H9 (cell line): ENCODE measurements at regions not wholly inside any gene's neighbourhood (a gene's known extent, or its start where the extent isn't known, plus 50 kb on each side); places are given as distances from the start of the nearest gene placed in this dataset.

Experiments used
- DNase-seq: peaks from one replicate; pipeline ENCODE4 v3.0.0-alpha.2; 2017
- H2AFZ ChIP-seq: one replicate; pipeline ENCODE4 v1.6.1; 2013; ENCODE audit warnings: mild to moderate bottlenecking, low read length, control low read depth, moderate library complexity
- H2AK5ac ChIP-seq: 2 replicates; pipeline ENCODE4 v1.6.1; 2013; ENCODE audit warnings: low read length, control low read depth, mixed read lengths; ENCODE audit not compliant: insufficient read length
- H2BK120ac ChIP-seq: one replicate; pipeline ENCODE4 v1.6.1; 2013; ENCODE audit warnings: low read depth, mild to moderate bottlenecking, low read length, control low read depth, inconsistent platforms; ENCODE audit not compliant: poor library complexity, severe bottlenecking
- H2BK12ac ChIP-seq: 2 replicates; pipeline ENCODE4 v1.6.1; 2013; ENCODE audit warnings: low read length, control low read depth, mixed read lengths, low read depth; ENCODE audit not compliant: insufficient read length
- H2BK15ac ChIP-seq: 2 replicates; pipeline ENCODE4 v1.6.1; 2013; ENCODE audit warnings: low read depth, low read length, control low read depth
- H2BK20ac ChIP-seq: one replicate; pipeline ENCODE4 v1.6.1; 2013; ENCODE audit warnings: low read depth, mild to moderate bottlenecking, low read length, control low read depth, inconsistent platforms; ENCODE audit not compliant: poor library complexity, severe bottlenecking
- H2BK5ac ChIP-seq: 2 replicates; pipeline ENCODE4 v1.6.1; 2013; ENCODE audit warnings: low read length, control low read depth, mixed read lengths; ENCODE audit not compliant: insufficient read length
- H3K14ac ChIP-seq: 2 replicates; pipeline ENCODE4 v1.6.1; 2013; ENCODE audit warnings: low read length, control low read depth; ENCODE audit not compliant: insufficient read depth
- H3K18ac ChIP-seq: 2 replicates; pipeline ENCODE4 v1.6.1; 2013; ENCODE audit warnings: low read depth, mild to moderate bottlenecking, mixed read lengths, low read length, control low read depth; ENCODE audit not compliant: insufficient read length
- H3K23ac ChIP-seq: 2 replicates; pipeline ENCODE4 v1.6.1; 2013; ENCODE audit warnings: low read length, control low read depth, mixed read lengths, low read depth; ENCODE audit not compliant: insufficient read length
- H3K23me2 ChIP-seq: 2 replicates; pipeline ENCODE4 v1.6.1; 2013; ENCODE audit warnings: low read depth, mild to moderate bottlenecking, mixed read lengths, low read length, control low read depth; ENCODE audit not compliant: insufficient read length, poor library complexity, severe bottlenecking
- H3K27ac ChIP-seq: 2 replicates; pipeline ENCODE4 v1.5.1; 2013; ENCODE audit warnings: low read length, control low read depth, mixed read lengths, low read depth; ENCODE audit not compliant: insufficient read length
- H3K27me3 ChIP-seq: 2 replicates; pipeline ENCODE4 v1.6.1; 2013; ENCODE audit warnings: low read length, control low read depth, inconsistent platforms; ENCODE audit not compliant: insufficient read depth
- H3K4ac ChIP-seq: 2 replicates; pipeline ENCODE4 v1.6.1; 2013; ENCODE audit warnings: low read depth, mild to moderate bottlenecking, control low read depth, inconsistent platforms, low read length, moderate library complexity
- H3K4me1 ChIP-seq: 2 replicates; pipeline ENCODE4 v1.6.1; 2013; ENCODE audit warnings: low read length, control low read depth, inconsistent platforms; ENCODE audit not compliant: insufficient read depth
- H3K4me2 ChIP-seq: 2 replicates; pipeline ENCODE4 v1.6.1; 2013; ENCODE audit warnings: low read length, control low read depth, mixed read lengths; ENCODE audit not compliant: insufficient read length, insufficient read depth
- H3K56ac ChIP-seq: 2 replicates; pipeline ENCODE4 v1.6.1; 2013; ENCODE audit warnings: low read depth, mild to moderate bottlenecking, mixed read lengths, low read length, control low read depth; ENCODE audit not compliant: insufficient read length
- H3K79me1 ChIP-seq: 2 replicates; pipeline ENCODE4 v1.6.1; 2013; ENCODE audit warnings: low read depth, mild to moderate bottlenecking, moderate library complexity, low read length, control low read depth, inconsistent platforms; ENCODE audit not compliant: insufficient read depth, poor library complexity, severe bottlenecking
- H3K79me2 ChIP-seq: 2 replicates; pipeline ENCODE4 v1.6.1; 2013; ENCODE audit warnings: low read length, control low read depth, inconsistent platforms; ENCODE audit not compliant: insufficient read depth
- H3K9ac ChIP-seq: 2 replicates; pipeline ENCODE4 v1.6.1; 2013; ENCODE audit warnings: low read length, control low read depth, mixed read lengths; ENCODE audit not compliant: insufficient read length; ENCODE audit errors: extremely low read depth
- H3K9me3 ChIP-seq: one replicate; pipeline ENCODE4 v1.6.1; 2013; ENCODE audit warnings: low read depth, low read length, inconsistent platforms; ENCODE audit not compliant: control insufficient read depth
- H3T11ph ChIP-seq: one replicate; pipeline ENCODE4 v1.6.1; 2013; ENCODE audit warnings: mild to moderate bottlenecking, low read length, control low read depth, inconsistent platforms
- H4K20me1 ChIP-seq: one replicate; pipeline ENCODE4 v1.6.1; 2013; ENCODE audit not compliant: control insufficient read depth, insufficient read length, insufficient read depth
- H4K5ac ChIP-seq: 2 replicates; pipeline ENCODE4 v1.6.1; 2013; ENCODE audit warnings: low read depth, mild to moderate bottlenecking, mixed read lengths, low read length, control low read depth; ENCODE audit not compliant: insufficient read length
- H4K8ac ChIP-seq: replicated peaks from 2 replicates; pipeline ENCODE4 v1.6.1; 2013; ENCODE audit warnings: low read length, control low read depth, mixed read lengths, low read depth; ENCODE audit not compliant: insufficient read length
- H4K91ac ChIP-seq: 2 replicates; pipeline ENCODE4 v1.6.1; 2013; ENCODE audit warnings: low read depth, mild to moderate bottlenecking, moderate library complexity, mixed read lengths, low read length, control low read depth; ENCODE audit not compliant: insufficient read length
- H3K27ac Mint-ChIP-seq, 3 experiments: 2 replicates in 2 of 3; 3 replicates in 1 of 3; pipeline ENCODE4 v1.8.0; 2020 to 2021; ENCODE audit warnings: mixed read lengths in 3 of 3, mild to moderate bottlenecking in 1 of 3, moderate library complexity in 1 of 3
- H3K27me3 Mint-ChIP-seq: 2 replicates; pipeline ENCODE4 v1.8.0; 2021; ENCODE audit warnings: low read depth, mild to moderate bottlenecking, moderate library complexity, mixed read lengths
- H3K36me3 Mint-ChIP-seq, 3 experiments: 2 replicates in 2 of 3; 3 replicates in 1 of 3; pipeline ENCODE4 v1.8.0; 2020 to 2021; ENCODE audit warnings: low read depth in 3 of 3, mixed read lengths in 3 of 3; ENCODE audit not compliant: insufficient read depth in 1 of 3
- H3K4me1 Mint-ChIP-seq, 2 experiments: 2 replicates each; pipeline ENCODE4 v1.8.0; 2020; ENCODE audit warnings: mixed read lengths in 2 of 2
- H3K4me3 Mint-ChIP-seq, 2 experiments: 2 replicates in 1 of 2; 3 replicates in 1 of 2; pipeline ENCODE4 v1.8.0; 2020 to 2021; ENCODE audit warnings: mild to moderate bottlenecking in 2 of 2, mixed read lengths in 2 of 2, moderate library complexity in 1 of 2
- H3K9me3 Mint-ChIP-seq, 2 experiments: 2 replicates in 1 of 2; 3 replicates in 1 of 2; pipeline ENCODE4 v1.8.0; 2020; ENCODE audit warnings: mild to moderate bottlenecking in 2 of 2, mixed read lengths in 2 of 2, moderate library complexity in 1 of 2
- WGBS: extraction: QIAGEN DNeasy Blood & Tissue Kit; methylation state at CpG from one replicate; pipeline ENCODE4 v1.1.7; 2013; ENCODE audit warnings: missing lambda C conversion rate, low lambda C conversion rate, mixed read lengths; ENCODE audit not compliant: insufficient read length; ENCODE audit errors: extremely low coverage; 5-methylcytosine and 5-hydroxymethylcytosine counted together
- TF ChIP-seq, protein P1 (sequence below): fragments of 200-600 bp; sonication (generic); conservative IDR thresholded peaks from 3 replicates; pipeline ENCODE4 v1.8.0; 2021; ENCODE audit warnings: antibody characterized with exemption, mild to moderate bottlenecking

DNA sequence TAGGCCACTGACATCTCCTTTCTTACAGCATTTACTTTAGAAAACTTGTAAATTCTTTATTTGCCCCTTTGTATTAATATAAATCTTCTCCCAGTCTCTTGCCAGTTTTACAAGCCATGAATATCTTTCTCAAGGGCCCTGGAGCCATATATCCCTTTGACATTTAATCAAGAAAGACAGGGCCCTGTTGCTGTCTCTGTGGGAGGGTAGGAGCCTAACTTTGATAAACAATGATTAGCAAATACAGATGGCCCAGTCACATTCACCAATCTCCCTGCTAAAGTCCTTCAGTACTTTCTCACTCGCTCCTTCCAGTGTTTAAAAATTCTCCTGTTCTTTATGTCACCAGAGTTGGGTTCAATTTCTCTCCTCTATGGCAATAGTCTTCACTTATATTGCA, 479.8 kb upstream of the USP15 start:
- Histone ChIP-seq H2BK20ac (no peak overlapping the region), H3K27ac (no peak overlapping the region), H3K9me3 (no peaks in the 10 kb centered on the region), H3T11ph (no peak overlapping the region), H2AFZ (no peak overlapping the region), H2BK5ac (no peak overlapping the region), H3K79me1 (no peaks in the 10 kb centered on the region), H3K4me1 (peaks cover 11% of the 10 kb centered on the region), H2BK120ac (no peak overlapping the region), H2BK15ac (no peak overlapping the region), H3K79me2 (no peaks in the 10 kb centered on the region), H4K91ac (no peak overlapping the region), H3K27me3 (no peaks in the 10 kb centered on the region), H3K4ac (no peak overlapping the region), H4K20me1 (no peaks in the 10 kb centered on the region), H3K56ac (no peak overlapping the region), H3K4me2 (no peak overlapping the region), H3K9ac (no peak overlapping the region), H3K14ac (no peak overlapping the region), H3K23me2 (no peaks in the 10 kb centered on the region), H3K18ac (no peak overlapping the region), H4K8ac (no peak overlapping the region), H3K23ac (no peak overlapping the region), H2BK12ac (no peak overlapping the region), H2AK5ac (no peak overlapping the region), H4K5ac (no peak overlapping the region)
- H3K4me1 Mint-ChIP-seq: peaks cover 50 to 53% of the 10 kb centered on the region in 2 experiments
- H3K9me3 Mint-ChIP-seq: no peaks in the 10 kb centered on the region
- H3K4me3 Mint-ChIP-seq: peak overlapping the region in 1 of 2 experiments; percentile 35; a peak in 1 of 5 replicates
- no peaks in the 10 kb centered on the region for H3K27me3 Mint-ChIP-seq
- TF ChIP-seq, protein P1, sequence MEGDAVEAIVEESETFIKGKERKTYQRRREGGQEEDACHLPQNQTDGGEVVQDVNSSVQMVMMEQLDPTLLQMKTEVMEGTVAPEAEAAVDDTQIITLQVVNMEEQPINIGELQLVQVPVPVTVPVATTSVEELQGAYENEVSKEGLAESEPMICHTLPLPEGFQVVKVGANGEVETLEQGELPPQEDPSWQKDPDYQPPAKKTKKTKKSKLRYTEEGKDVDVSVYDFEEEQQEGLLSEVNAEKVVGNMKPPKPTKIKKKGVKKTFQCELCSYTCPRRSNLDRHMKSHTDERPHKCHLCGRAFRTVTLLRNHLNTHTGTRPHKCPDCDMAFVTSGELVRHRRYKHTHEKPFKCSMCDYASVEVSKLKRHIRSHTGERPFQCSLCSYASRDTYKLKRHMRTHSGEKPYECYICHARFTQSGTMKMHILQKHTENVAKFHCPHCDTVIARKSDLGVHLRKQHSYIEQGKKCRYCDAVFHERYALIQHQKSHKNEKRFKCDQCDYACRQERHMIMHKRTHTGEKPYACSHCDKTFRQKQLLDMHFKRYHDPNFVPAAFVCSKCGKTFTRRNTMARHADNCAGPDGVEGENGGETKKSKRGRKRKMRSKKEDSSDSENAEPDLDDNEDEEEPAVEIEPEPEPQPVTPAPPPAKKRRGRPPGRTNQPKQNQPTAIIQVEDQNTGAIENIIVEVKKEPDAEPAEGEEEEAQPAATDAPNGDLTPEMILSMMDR: no peak
- no CpG with 5 or more reads among the region's 1 CpG for WGBS
- peak overlapping the region; percentile 4 to 49 (median 45); a peak in 5 of 7 replicates for H3K27ac Mint-ChIP-seq
- no peak for DNase-seq
- H3K36me3 Mint-ChIP-seq: no peaks in the 10 kb centered on the region
